SK-N-SH (cell line): ENCODE measurements at regions not wholly inside any gene's neighbourhood (a gene's known extent, or its start where the extent isn't known, plus 50 kb on each side); places are given as distances from the start of the nearest gene placed in this dataset.

ENCODE experiments used
- EP300 ChIP-seq, 2 experiments: IDR thresholded peaks; 2 replicates each; pipeline versions ENCODE4 v1.4.0 to v1.6.1; 2012; ENCODE audit warnings: borderline replicate concordance in 1 of 2, low read depth in 1 of 2, low read length in 1 of 2
- TF ChIP-seq, protein P1 (sequence below): fragments of 200-600 bp; sonication (generic); IDR thresholded peaks from 2 replicates; pipeline ENCODE4 v1.6.1; 2017; ENCODE audit warnings: antibody characterized with exemption, mild to moderate bottlenecking, moderate library complexity

DNA sequence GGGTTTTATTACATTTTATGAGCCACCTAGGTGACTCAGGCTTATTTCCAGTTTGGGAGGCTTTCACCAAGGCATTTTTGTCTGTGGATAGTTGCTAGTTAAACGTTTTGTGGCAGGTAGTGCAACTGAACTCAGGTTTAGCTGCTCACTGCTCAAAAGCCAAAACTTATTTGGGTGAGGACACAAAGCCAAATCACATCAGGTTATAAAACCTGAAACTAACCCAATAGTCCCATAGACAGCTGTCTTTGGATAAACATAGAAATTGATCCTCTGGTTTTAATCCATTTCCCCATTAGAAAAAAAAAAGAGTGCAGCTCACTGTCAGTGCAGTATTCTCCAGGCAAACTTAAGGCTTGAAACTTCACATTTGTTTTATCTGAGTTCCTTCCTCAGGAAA, 362.6 kb upstream of the TFPI start:
- TF ChIP-seq, protein P1, sequence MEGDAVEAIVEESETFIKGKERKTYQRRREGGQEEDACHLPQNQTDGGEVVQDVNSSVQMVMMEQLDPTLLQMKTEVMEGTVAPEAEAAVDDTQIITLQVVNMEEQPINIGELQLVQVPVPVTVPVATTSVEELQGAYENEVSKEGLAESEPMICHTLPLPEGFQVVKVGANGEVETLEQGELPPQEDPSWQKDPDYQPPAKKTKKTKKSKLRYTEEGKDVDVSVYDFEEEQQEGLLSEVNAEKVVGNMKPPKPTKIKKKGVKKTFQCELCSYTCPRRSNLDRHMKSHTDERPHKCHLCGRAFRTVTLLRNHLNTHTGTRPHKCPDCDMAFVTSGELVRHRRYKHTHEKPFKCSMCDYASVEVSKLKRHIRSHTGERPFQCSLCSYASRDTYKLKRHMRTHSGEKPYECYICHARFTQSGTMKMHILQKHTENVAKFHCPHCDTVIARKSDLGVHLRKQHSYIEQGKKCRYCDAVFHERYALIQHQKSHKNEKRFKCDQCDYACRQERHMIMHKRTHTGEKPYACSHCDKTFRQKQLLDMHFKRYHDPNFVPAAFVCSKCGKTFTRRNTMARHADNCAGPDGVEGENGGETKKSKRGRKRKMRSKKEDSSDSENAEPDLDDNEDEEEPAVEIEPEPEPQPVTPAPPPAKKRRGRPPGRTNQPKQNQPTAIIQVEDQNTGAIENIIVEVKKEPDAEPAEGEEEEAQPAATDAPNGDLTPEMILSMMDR = no peak
- TF ChIP-seq EP300 (IDR thresholded peaks at IDR 0.05; ENCODE audit: borderline replicate concordance in 1 of 2, low read depth in 1 of 2, low read length in 1 of 2) = no peak
